GM23338 (cell line): ENCODE measurements at regions not wholly inside any gene's neighbourhood (a gene's known extent, or its start where the extent isn't known, plus 50 kb on each side); places are given as distances from the start of the nearest gene placed in this dataset.
A peak's percentile ranks its signal among the peaks of the same experiment; 100 is the strongest.

Source experiments
- ATAC-seq: fragments of 200-7000 bp; cut with Tn5 transposase; 3 replicates; pipeline ENCODE4 v1.9.1; 2020
- DNase-seq: peaks from one replicate; pipeline ENCODE4 v3.0.0-alpha.2; 2015; ENCODE audit warnings: low spot score
- H2AFZ ChIP-seq: fragments of 200-600 bp; sonication (generic); 2 replicates; pipeline ENCODE4 v1.8.0; 2016; ENCODE audit warnings: antibody characterized with exemption, mild to moderate bottlenecking, moderate library complexity
- H3F3A ChIP-seq: fragments of 200-600 bp; sonication (generic); replicated peaks from 2 replicates; pipeline ENCODE4 v1.8.0; 2017; ENCODE audit warnings: antibody characterized with exemption, mixed run types, low read depth
- H3K27ac ChIP-seq: fragments of 200-600 bp; sonication (generic); 2 replicates; pipeline ENCODE4 v1.6.1; 2016; ENCODE audit warnings: low read depth
- H3K27me3 ChIP-seq: fragments of 200-600 bp; sonication (generic); 2 replicates; pipeline ENCODE4 v1.8.0; 2016; ENCODE audit warnings: mild to moderate bottlenecking, mixed run types, moderate library complexity; ENCODE audit not compliant: insufficient read depth
- H3K36me3 ChIP-seq: fragments of 200-600 bp; sonication (generic); 2 replicates; pipeline ENCODE4 v1.8.0; 2016; ENCODE audit warnings: mild to moderate bottlenecking; ENCODE audit not compliant: insufficient read depth
- H3K4me1 ChIP-seq: fragments of 200-600 bp; sonication (generic); 2 replicates; pipeline ENCODE4 v1.8.0; 2016; ENCODE audit warnings: mild to moderate bottlenecking, moderate library complexity; ENCODE audit not compliant: insufficient read depth
- H3K4me2 ChIP-seq: fragments of 200-600 bp; sonication (generic); 2 replicates; pipeline ENCODE4 v1.7.1; 2017; ENCODE audit warnings: mixed run types
- H3K4me3 ChIP-seq: fragments of 200-600 bp; sonication (generic); 2 replicates; pipeline ENCODE4 v1.6.1; 2016; ENCODE audit warnings: mixed run types
- H3K79me2 ChIP-seq: fragments of 200-600 bp; sonication (generic); replicated peaks from 2 replicates; pipeline ENCODE4 v1.8.0; 2017; ENCODE audit warnings: mild to moderate bottlenecking; ENCODE audit not compliant: insufficient read depth
- H3K9me2 ChIP-seq: fragments of 200-600 bp; sonication (generic); 2 replicates; pipeline ENCODE4 v1.8.0; 2017; ENCODE audit not compliant: insufficient read depth
- H4K20me1 ChIP-seq: fragments of 200-600 bp; sonication (generic); replicated peaks from 2 replicates; pipeline ENCODE4 v1.8.0; 2017; ENCODE audit warnings: mild to moderate bottlenecking; ENCODE audit not compliant: insufficient read depth
- H3K27ac Mint-ChIP-seq: 2 replicates; pipeline ENCODE4 v1.8.0; 2020; ENCODE audit warnings: inconsistent platforms, mild to moderate bottlenecking, moderate library complexity, mixed read lengths
- H3K27me3 Mint-ChIP-seq: 3 replicates; pipeline ENCODE4 v1.8.0; 2022; ENCODE audit warnings: low read depth, mild to moderate bottlenecking, moderate library complexity, mixed read lengths, inconsistent platforms; ENCODE audit not compliant: insufficient read depth, poor library complexity
- H3K36me3 Mint-ChIP-seq: 3 replicates; pipeline ENCODE4 v1.8.0; 2021; ENCODE audit warnings: low read depth, mild to moderate bottlenecking, inconsistent platforms, moderate library complexity, mixed read lengths
- H3K4me1 Mint-ChIP-seq: 3 replicates; pipeline ENCODE4 v1.8.0; 2020; ENCODE audit warnings: mild to moderate bottlenecking, inconsistent platforms, mixed read lengths
- H3K4me3 Mint-ChIP-seq: 3 replicates; pipeline ENCODE4 v1.8.0; 2021; ENCODE audit warnings: moderate library complexity, mild to moderate bottlenecking, inconsistent platforms, mixed read lengths
- H3K9me3 Mint-ChIP-seq: 3 replicates; pipeline ENCODE4 v1.8.0; 2020; ENCODE audit warnings: moderate library complexity, mild to moderate bottlenecking, inconsistent platforms, mixed read lengths
- CREB1 ChIP-seq: fragments of 250-450 bp; sonication (Bioruptor Pico); IDR thresholded peaks from 2 replicates; pipeline ENCODE4 v1.5.0; 2020; ENCODE audit warnings: low read depth, mild to moderate bottlenecking, moderate library complexity
- CTCF ChIP-seq, 2 experiments: fragments of 200-600 bp in 1 of 2; sonication (generic) in 1 of 2; conservative IDR thresholded peaks; 2 replicates each; pipeline versions ENCODE4 v1.5.1 to v1.6.1; 2016 to 2017; ENCODE audit warnings: antibody characterized with exemption in 2 of 2, low read depth in 2 of 2, mild to moderate bottlenecking in 2 of 2, moderate library complexity in 1 of 2
- EZH2 ChIP-seq: fragments of 200-600 bp; sonication (generic); IDR thresholded peaks from one replicate; pipeline ENCODE4 v1.8.0; 2017; ENCODE audit warnings: antibody characterized with exemption, mild to moderate bottlenecking, low read depth; ENCODE audit not compliant: unreplicated experiment
- JUNB ChIP-seq: IDR thresholded peaks from one replicate; pipeline ENCODE4 v1.6.1; 2016; ENCODE audit warnings: antibody characterized with exemption; ENCODE audit not compliant: unreplicated experiment
- NANOG ChIP-seq: IDR thresholded peaks from 2 replicates; pipeline ENCODE4 v1.6.1; 2016; ENCODE audit warnings: antibody characterized with exemption, borderline replicate concordance
- STAT1 ChIP-seq: IDR thresholded peaks from one replicate; pipeline ENCODE4 v1.6.1; 2016; ENCODE audit warnings: antibody characterized with exemption; ENCODE audit not compliant: unreplicated experiment
- ZNF114 ChIP-seq: fragments of 250-450 bp; sonication (Bioruptor Pico); IDR thresholded peaks from 2 replicates; pipeline ENCODE4 v1.5.0; 2020; ENCODE audit warnings: mild to moderate bottlenecking, moderate library complexity
- ZNF331 ChIP-seq: fragments of 250-450 bp; sonication (Bioruptor Pico); IDR thresholded peaks from 2 replicates; pipeline ENCODE4 v1.5.0; 2020; ENCODE audit warnings: low read depth, mild to moderate bottlenecking, moderate library complexity
- TF ChIP-seq, protein P1 (sequence below): IDR thresholded peaks from 2 replicates; pipeline ENCODE4 v1.6.1; 2016; ENCODE audit warnings: antibody characterized with exemption
- TF ChIP-seq, protein P2 (sequence below): IDR thresholded peaks from one replicate; pipeline ENCODE4 v1.6.1; 2018; ENCODE audit warnings: antibody characterized with exemption; ENCODE audit not compliant: unreplicated experiment

DNA sequence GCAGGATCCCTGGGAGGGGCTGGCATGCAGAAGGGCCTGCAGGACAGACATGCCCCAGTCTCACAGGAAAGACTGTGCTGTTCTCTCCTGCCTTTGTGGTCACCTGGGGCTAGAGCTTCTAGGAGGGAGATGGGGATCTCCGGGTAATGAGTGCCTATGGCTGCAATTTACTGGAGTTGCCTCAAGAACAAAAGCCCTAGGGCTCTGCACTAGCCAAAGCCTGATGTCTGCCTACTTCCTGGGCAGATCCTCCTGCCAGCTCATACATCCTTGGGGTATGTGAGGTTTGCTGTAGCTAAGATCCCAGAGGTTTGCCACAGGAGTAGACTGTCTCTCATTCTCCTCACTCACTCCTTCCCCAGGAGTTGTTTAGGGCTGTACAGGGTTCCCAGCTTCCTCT is 106.9 kb upstream of the PPFIA2 start (continued):
- TF ChIP-seq EZH2, result no peak
- TF ChIP-seq STAT1, result no peak
- TF ChIP-seq ZNF331 (CRISPR knock-in tag), result no peak
- no peak for TF ChIP-seq CTCF (conservative IDR thresholded peaks at IDR 0.05; ENCODE audit: low read depth in 2 of 2)
- TF ChIP-seq CREB1 (CRISPR knock-in tag), result no peak
- TF ChIP-seq NANOG, result no peak
- TF ChIP-seq, protein P1, sequence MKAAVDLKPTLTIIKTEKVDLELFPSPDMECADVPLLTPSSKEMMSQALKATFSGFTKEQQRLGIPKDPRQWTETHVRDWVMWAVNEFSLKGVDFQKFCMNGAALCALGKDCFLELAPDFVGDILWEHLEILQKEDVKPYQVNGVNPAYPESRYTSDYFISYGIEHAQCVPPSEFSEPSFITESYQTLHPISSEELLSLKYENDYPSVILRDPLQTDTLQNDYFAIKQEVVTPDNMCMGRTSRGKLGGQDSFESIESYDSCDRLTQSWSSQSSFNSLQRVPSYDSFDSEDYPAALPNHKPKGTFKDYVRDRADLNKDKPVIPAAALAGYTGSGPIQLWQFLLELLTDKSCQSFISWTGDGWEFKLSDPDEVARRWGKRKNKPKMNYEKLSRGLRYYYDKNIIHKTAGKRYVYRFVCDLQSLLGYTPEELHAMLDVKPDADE, result no peak
- TF ChIP-seq JUNB, result no peak

DNA sequence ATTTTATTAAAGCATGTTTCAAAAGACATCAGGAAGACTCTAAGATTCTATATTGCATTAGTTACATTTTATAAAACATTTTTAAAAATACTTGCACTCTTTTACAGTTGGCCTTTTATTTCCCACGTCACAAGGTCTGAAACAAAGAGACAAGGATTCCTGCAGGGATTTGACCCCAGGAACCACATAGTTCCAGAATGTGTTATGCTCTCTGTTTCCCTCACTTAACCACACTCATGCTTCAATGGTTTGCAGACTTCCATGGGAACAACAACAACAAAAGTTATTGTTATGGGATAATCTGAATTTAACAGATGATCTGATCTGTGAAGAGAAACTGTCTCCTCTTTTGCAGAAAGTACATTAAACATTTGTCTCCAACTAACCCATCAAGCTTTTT is 104.3 kb upstream of the PPFIA2 start:
- no peaks in the 10 kb centered on the region for H3K9me3 Mint-ChIP-seq
- Histone ChIP-seq H2AFZ (no peak overlapping the region), H3K79me2 (no peaks in the 10 kb centered on the region), H3K4me1 (no peaks in the 10 kb centered on the region), H4K20me1 (no peaks in the 10 kb centered on the region), H3F3A (no peaks in the 10 kb centered on the region), H3K27me3 (no peaks in the 10 kb centered on the region), H3K9me2 (no peaks in the 10 kb centered on the region), H3K4me2 (no peak overlapping the region), H3K27ac (no peak overlapping the region), H3K4me3 (no peak overlapping the region), H3K36me3 (no peaks in the 10 kb centered on the region)
- H3K4me3 Mint-ChIP-seq, result no peak overlapping the region
- TF ChIP-seq, protein P1, result no peak
- TF ChIP-seq ZNF114 (CRISPR knock-in tag) (no peak), ZNF331 (CRISPR knock-in tag) (no peak), CTCF (conservative IDR thresholded peaks at IDR 0.05; ENCODE audit: low read depth in 2 of 2) (no peak)
- TF ChIP-seq, protein P2, sequence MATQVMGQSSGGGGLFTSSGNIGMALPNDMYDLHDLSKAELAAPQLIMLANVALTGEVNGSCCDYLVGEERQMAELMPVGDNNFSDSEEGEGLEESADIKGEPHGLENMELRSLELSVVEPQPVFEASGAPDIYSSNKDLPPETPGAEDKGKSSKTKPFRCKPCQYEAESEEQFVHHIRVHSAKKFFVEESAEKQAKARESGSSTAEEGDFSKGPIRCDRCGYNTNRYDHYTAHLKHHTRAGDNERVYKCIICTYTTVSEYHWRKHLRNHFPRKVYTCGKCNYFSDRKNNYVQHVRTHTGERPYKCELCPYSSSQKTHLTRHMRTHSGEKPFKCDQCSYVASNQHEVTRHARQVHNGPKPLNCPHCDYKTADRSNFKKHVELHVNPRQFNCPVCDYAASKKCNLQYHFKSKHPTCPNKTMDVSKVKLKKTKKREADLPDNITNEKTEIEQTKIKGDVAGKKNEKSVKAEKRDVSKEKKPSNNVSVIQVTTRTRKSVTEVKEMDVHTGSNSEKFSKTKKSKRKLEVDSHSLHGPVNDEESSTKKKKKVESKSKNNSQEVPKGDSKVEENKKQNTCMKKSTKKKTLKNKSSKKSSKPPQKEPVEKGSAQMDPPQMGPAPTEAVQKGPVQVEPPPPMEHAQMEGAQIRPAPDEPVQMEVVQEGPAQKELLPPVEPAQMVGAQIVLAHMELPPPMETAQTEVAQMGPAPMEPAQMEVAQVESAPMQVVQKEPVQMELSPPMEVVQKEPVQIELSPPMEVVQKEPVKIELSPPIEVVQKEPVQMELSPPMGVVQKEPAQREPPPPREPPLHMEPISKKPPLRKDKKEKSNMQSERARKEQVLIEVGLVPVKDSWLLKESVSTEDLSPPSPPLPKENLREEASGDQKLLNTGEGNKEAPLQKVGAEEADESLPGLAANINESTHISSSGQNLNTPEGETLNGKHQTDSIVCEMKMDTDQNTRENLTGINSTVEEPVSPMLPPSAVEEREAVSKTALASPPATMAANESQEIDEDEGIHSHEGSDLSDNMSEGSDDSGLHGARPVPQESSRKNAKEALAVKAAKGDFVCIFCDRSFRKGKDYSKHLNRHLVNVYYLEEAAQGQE, result no peak
- ATAC-seq (peak; percentile 68), DNase-seq (peak; percentile 26)
- peaks cover 12% of the 10 kb centered on the region for H3K4me1 Mint-ChIP-seq
- H3K36me3 Mint-ChIP-seq, result no peaks in the 10 kb centered on the region
- peaks cover 4% of the 10 kb centered on the region for H3K27me3 Mint-ChIP-seq
- H3K27ac Mint-ChIP-seq, result no peak overlapping the region; the same call in 1 of the 2 replicates
